CD4-positive, alpha-beta T cell (primary cell): ENCODE measurements at regions not wholly inside any gene's neighbourhood (a gene's known extent, or its start where the extent isn't known, plus 50 kb on each side); places are given as distances from the start of the nearest gene placed in this dataset.
"Not testable (repeated sequence)": the region's sequence is repeated elsewhere in the genome, so short reads cannot be mapped to it uniquely, and the experiment has no call there.

Experiments
- ATAC-seq: fragments of 200-7000 bp; cut with Tn5 transposase; one replicate; pipeline ENCODE4 v1.10.0; 2022; ENCODE audit warnings: mild to moderate bottlenecking; ENCODE audit not compliant: poor library complexity
- CTCF ChIA-PET: fragments of 350-600 bp; sonication (Branson Sonifier 250); formaldehyde crosslinking; loops from one replicate; lab custom pipeline; 2021; ENCODE audit warnings: antibody characterized with exemption, inconsistent platforms; lab: Charles Lee
- POLR2A ChIA-PET: fragments of 350-600 bp; sonication (Branson Sonifier 250); formaldehyde crosslinking; loops from one replicate; lab custom pipeline; 2021; ENCODE audit warnings: antibody characterized with exemption, inconsistent platforms; lab: Charles Lee
- DNase-seq, 14 experiments: peaks; one replicate each; pipeline ENCODE4 v3.0.0-alpha.2; 2013 to 2020; ENCODE audit warnings: mixed read lengths in 2 of 14
- H3K27ac ChIP-seq, 2 donors: one replicate each; pipeline versions ENCODE4 v1.5.1 to v1.7.0; 2013; ENCODE audit warnings: low read length in 2 of 2, low read depth in 1 of 2, mild to moderate bottlenecking in 1 of 2
- H3K27me3 ChIP-seq, 2 experiments: 1 replicate in 1 of 2; 2 replicates in 1 of 2; pipeline versions ENCODE4 v1.6.1 to v1.7.0; 2013; ENCODE audit warnings: low read length in 2 of 2, control low read depth in 1 of 2, mild to moderate bottlenecking in 1 of 2, moderate library complexity in 1 of 2; ENCODE audit not compliant: insufficient read depth in 2 of 2, control insufficient read depth in 1 of 2
- H3K36me3 ChIP-seq: one replicate; pipeline ENCODE4 v1.6.1; 2013; ENCODE audit warnings: low read length, control low read depth; ENCODE audit not compliant: insufficient read depth
- H3K4me1 ChIP-seq: one replicate; pipeline ENCODE4 v1.6.1; 2013; ENCODE audit warnings: low read length, control low read depth; ENCODE audit not compliant: insufficient read depth
- H3K4me3 ChIP-seq: one replicate; pipeline ENCODE4 v1.5.1; 2013; ENCODE audit warnings: mild to moderate bottlenecking, low read length, moderate library complexity
- H3K9me3 ChIP-seq, 2 experiments: 1 replicate in 1 of 2; 2 replicates in 1 of 2; pipeline versions ENCODE4 v1.6.1 to v1.7.0; 2013; ENCODE audit warnings: low read length in 2 of 2, mild to moderate bottlenecking in 2 of 2, control low read depth in 1 of 2, moderate library complexity in 1 of 2; ENCODE audit not compliant: control insufficient read depth in 1 of 2, insufficient read depth in 1 of 2
- H3K27ac Mint-ChIP-seq: one replicate; pipeline ENCODE4 v1.8.0; 2020; ENCODE audit warnings: mixed read lengths
- H3K27me3 Mint-ChIP-seq: one replicate; pipeline ENCODE4 v1.8.0; 2021; ENCODE audit warnings: mixed read lengths
- H3K36me3 Mint-ChIP-seq: one replicate; pipeline ENCODE4 v1.8.0; 2021; ENCODE audit warnings: low read depth, mixed read lengths
- H3K4me1 Mint-ChIP-seq: one replicate; pipeline ENCODE4 v1.8.0; 2021; ENCODE audit warnings: low read depth, mixed read lengths
- H3K4me3 Mint-ChIP-seq: one replicate; pipeline ENCODE4 v1.8.0; 2020; ENCODE audit warnings: mild to moderate bottlenecking, mixed read lengths
- H3K9me3 Mint-ChIP-seq: one replicate; pipeline ENCODE4 v1.8.0; 2020; ENCODE audit warnings: mixed read lengths
- intact Hi-C, 2 experiments: fragments of 100-400 bp; cut with DNase I in 1 of 2; cut with micrococcal nuclease in 1 of 2; formaldehyde crosslinking; loops; one replicate each; pipeline versions ENCODE4 v1.15.1 to v1.9.0; 2023 to 2025; cut with DNase I, micrococcal nuclease

DNA sequence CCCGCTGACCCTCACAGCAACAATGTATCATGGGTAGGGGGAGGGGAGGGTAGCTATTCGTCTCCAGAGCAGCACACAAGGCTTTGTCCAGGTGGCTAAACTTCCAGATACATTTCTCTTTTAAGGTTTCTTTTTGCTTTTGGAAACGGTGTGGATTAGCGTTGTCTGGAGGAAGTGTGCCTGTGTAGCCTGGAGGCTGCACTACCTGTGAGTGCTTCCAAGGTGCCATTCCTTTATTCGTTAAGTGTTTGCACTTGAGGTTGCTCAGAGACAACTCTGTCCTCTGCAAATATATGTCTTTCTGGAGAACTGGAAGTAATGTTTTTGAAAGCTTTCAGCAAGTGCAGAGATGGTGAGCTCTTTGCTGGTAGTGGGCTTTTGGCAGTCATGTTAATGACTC, 53.1 kb downstream of the HSFY1 start:
- H3K4me1 Mint-ChIP-seq, H3K4me1 ChIP-seq, H3K27me3 ChIP-seq, H3K4me3 Mint-ChIP-seq, CTCF ChIA-PET, DNase-seq, H3K9me3 Mint-ChIP-seq, intact Hi-C loops, H3K36me3 Mint-ChIP-seq, H3K27me3 Mint-ChIP-seq, H3K9me3 ChIP-seq, H3K27ac ChIP-seq, ATAC-seq, POLR2A ChIA-PET, H3K27ac Mint-ChIP-seq, H3K36me3 ChIP-seq, H3K4me3 ChIP-seq: not testable (repeated sequence)

DNA sequence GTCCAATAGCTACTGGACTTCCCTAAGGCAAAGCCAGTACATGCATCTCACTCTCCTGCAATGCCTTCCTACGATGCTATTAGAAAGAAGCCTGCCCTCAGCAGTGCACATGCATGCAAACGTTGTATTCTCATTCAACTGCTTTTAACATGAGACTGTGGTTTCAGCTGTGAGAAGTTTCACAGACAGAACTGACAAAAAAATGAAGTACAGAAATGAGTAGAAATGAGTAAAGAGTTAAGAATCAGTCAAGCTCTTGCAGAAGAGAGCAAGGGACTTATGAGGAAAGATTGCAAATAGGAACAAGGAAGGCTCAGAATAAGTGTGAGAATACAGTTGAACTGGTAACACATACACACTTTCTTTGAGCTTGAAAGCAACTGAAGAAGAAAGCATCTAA, 54.8 kb downstream of the HSFY1 start:
- ATAC-seq, H3K27ac Mint-ChIP-seq, intact Hi-C loops, H3K27me3 Mint-ChIP-seq, H3K4me3 Mint-ChIP-seq, H3K36me3 ChIP-seq, POLR2A ChIA-PET, H3K27me3 ChIP-seq, H3K36me3 Mint-ChIP-seq, H3K9me3 ChIP-seq, H3K4me3 ChIP-seq, DNase-seq, H3K4me1 ChIP-seq, H3K27ac ChIP-seq, H3K9me3 Mint-ChIP-seq, CTCF ChIA-PET, H3K4me1 Mint-ChIP-seq: not testable (repeated sequence)

DNA sequence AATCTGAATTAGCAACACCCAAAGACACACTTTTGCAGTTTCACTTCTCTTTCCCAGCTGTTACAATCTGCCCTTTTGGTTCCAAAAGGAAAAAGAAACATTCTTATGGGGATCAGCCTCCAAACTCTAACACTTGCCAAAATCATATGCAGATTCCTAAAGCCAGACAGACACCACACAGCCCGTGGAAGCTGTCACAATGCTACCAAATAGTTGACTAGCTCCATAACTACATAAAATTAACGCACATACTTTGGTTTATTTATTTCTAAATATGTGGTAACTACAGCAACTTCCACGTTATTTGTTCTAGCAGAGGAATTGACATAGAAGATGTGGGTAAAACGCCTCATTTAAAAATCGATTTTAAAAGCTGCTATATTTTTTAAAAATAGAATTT, 59.7 kb downstream of the HSFY1 start:
- H3K4me3 Mint-ChIP-seq, H3K9me3 ChIP-seq, H3K27ac Mint-ChIP-seq, CTCF ChIA-PET, H3K4me1 Mint-ChIP-seq, POLR2A ChIA-PET, H3K27ac ChIP-seq, H3K36me3 Mint-ChIP-seq, intact Hi-C loops, H3K27me3 Mint-ChIP-seq, H3K27me3 ChIP-seq, H3K9me3 Mint-ChIP-seq, DNase-seq, ATAC-seq, H3K4me1 ChIP-seq, H3K4me3 ChIP-seq, H3K36me3 ChIP-seq: not testable (repeated sequence)

DNA sequence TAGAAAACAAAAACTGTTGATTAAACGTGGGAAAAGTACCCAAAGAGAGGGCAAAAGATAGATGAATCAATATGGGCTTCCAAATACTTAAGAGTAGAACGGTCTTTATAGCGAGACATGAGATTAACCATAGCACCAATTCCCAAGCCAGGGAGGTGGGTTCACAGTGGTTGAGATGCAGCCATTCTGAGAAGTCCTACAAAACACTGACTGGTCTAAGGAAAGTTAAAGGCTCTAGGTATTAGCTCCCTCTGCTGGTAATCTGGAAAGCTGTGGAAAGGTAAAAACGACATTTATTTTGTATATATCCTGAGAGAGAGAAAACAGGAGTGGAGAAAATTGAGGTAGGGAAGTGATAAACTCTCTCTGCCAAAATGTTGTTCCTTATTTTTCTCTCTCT, 61.7 kb downstream of the HSFY1 start:
- H3K27ac Mint-ChIP-seq, result not testable (repeated sequence)

DNA sequence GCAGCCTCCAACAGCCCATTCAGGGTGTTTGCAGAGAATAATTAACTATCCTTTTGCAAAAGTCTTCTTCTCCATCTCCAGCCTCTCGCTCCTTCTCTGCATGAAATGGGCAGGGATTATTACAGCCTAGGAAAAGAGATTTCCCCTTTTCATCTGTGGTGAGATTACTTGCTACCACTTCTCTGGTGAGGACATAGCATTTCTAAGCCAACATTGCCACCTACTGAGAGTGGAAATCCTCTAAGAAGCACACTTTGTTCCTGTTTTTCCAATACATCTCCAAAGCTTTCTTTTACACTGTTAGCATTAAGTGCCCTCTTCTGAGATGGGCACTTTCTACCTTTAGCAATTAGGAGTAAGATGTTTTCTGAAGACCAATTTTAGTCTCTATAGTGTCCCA, 69.3 kb downstream of the HSFY1 start:
- H3K36me3 ChIP-seq, H3K9me3 Mint-ChIP-seq, H3K4me1 ChIP-seq, H3K4me1 Mint-ChIP-seq, H3K27ac Mint-ChIP-seq, H3K4me3 Mint-ChIP-seq, H3K27ac ChIP-seq, ATAC-seq, H3K4me3 ChIP-seq, H3K27me3 ChIP-seq, H3K27me3 Mint-ChIP-seq, CTCF ChIA-PET, DNase-seq, H3K36me3 Mint-ChIP-seq, POLR2A ChIA-PET, intact Hi-C loops, H3K9me3 ChIP-seq: not testable (repeated sequence)

More for the DNA sequence above, 61.7 kb downstream of the HSFY1 start:
- ATAC-seq, H3K4me3 Mint-ChIP-seq, H3K9me3 ChIP-seq, CTCF ChIA-PET, H3K9me3 Mint-ChIP-seq, H3K4me1 Mint-ChIP-seq, H3K27me3 ChIP-seq, H3K27me3 Mint-ChIP-seq, intact Hi-C loops, DNase-seq, POLR2A ChIA-PET, H3K4me3 ChIP-seq, H3K27ac ChIP-seq, H3K36me3 ChIP-seq, H3K36me3 Mint-ChIP-seq, H3K4me1 ChIP-seq: not testable (repeated sequence)

DNA sequence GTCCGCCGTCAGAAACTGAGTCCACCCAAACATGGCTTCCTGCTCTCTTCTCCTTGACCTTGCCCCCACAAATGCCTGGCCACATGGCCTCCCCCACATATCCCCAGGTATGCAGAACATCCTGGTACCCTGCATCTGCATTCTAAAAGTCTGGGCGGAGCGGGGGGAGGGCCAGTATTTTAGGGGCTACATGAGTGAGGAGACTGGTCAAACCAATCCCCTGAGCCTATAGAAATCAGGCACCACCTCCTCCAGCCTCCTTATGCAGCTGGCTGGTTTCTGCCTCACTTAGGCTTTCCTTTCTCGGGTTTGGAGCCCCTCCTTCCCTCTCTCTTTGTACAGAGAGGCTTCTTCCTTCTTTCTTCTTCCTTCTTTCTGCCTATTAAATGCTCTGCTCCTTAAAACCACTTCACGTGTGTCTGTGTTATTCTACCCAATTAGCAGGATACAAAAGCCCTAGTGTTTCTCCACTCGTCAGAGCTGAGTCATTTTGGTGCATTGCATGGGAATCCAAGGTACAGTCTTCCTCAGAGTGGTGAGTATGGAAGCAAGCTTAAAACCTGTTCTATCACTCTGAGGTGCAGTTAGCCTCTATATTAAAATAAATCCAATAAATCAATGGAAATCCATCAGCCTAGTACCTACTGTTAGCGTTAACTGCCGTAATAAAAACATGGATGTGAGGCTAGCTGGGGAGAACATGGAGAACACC, 83.4 kb downstream of the HSFY1 start:
- POLR2A ChIA-PET, result not testable (repeated sequence)

DNA sequence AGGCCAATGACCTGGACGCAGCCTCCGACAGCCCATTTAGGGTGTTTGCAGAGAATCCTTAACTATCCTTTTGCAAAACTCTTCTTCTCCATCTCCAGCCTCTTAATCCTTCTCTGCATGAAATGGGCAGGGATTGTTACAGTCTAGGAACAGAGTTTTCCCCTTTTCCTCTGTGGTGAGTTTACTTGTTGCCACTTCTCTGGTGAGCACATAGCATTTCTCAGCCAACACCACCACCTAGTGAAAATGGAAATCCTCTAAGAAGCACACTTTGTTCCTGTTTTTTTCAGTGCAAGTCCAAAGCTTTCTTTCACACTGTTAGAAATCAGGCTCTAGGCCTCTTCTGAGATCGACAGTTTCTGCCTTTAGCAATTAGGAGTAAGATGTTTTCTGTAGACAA, 84.1 kb downstream of the HSFY1 start:
- ATAC-seq, H3K27me3 Mint-ChIP-seq, H3K36me3 ChIP-seq, H3K27ac Mint-ChIP-seq, POLR2A ChIA-PET, H3K4me1 ChIP-seq, DNase-seq, H3K9me3 ChIP-seq, H3K27me3 ChIP-seq, H3K4me3 ChIP-seq, H3K36me3 Mint-ChIP-seq, H3K27ac ChIP-seq, CTCF ChIA-PET, H3K4me1 Mint-ChIP-seq, intact Hi-C loops, H3K4me3 Mint-ChIP-seq, H3K9me3 Mint-ChIP-seq: not testable (repeated sequence)

More for the DNA sequence above, 83.4 kb downstream of the HSFY1 start:
- H3K4me1 Mint-ChIP-seq, DNase-seq, H3K27me3 Mint-ChIP-seq, CTCF ChIA-PET, H3K36me3 Mint-ChIP-seq, H3K4me3 ChIP-seq, H3K27ac Mint-ChIP-seq, ATAC-seq, H3K9me3 Mint-ChIP-seq, H3K27ac ChIP-seq, H3K27me3 ChIP-seq, H3K36me3 ChIP-seq, H3K4me1 ChIP-seq, intact Hi-C loops, H3K4me3 Mint-ChIP-seq, H3K9me3 ChIP-seq: not testable (repeated sequence)
